HG03175 (cell line): ENCODE measurements at regions not wholly inside any gene's neighbourhood (a gene's known extent, or its start where the extent isn't known, plus 50 kb on each side); places are given as distances from the start of the nearest gene placed in this dataset.
A peak's percentile ranks its signal among the peaks of the same experiment; 100 is the strongest.
"Not testable (repeated sequence)": the region's sequence is repeated elsewhere in the genome, so short reads cannot be mapped to it uniquely, and the experiment has no call there.

Experiments used
- ATAC-seq: cut with Tn5 transposase; IDR thresholded peaks from one replicate; pipeline ENCODE4 v1.9.1; 2021; ENCODE audit warnings: mild to moderate bottlenecking, moderate library complexity; ENCODE audit not compliant: unreplicated experiment

GRCh38 chr2:193222454-193222853 is 1027.7 kb upstream of the TMEFF2 start:
- ATAC-seq = no peak

DNA sequence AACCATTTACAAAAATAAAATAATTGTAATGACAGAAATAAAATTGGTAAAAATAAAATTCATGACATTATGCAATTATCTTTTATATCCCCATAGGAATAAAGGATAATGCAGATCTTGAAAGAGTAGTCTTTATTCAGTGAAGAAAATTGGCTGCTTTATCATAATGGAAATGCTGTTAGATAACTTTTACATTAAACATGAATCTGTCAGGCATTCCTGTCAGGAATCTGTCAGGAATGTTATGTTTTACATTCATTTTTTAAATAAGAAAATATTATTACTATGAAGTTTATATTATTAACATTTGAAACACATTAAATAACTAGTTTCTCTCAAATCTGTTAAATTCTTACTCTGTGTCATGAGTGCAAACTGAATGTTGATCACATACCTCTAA is 1024.7 kb upstream of the TMEFF2 start:
- no peak for ATAC-seq

DNA sequence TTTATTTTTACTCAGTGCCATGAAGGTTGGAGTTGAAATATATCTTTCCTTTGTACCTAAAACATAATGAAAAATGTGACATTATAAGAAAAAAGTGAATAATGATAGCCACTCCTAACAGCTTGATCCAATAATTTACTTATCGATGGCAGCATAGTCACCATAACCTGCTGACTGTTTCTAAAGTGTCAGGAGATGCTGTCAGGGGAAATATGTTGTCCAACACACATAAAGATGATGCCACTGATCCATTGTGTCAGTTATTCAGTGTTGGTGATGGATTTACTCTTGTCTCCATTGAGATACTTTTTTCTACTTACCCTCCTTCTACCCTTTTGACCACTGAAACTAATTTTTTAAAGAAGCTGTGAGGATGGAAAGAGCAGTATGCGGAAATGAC is 1006.9 kb upstream of the TMEFF2 start:
- no peak for ATAC-seq

DNA sequence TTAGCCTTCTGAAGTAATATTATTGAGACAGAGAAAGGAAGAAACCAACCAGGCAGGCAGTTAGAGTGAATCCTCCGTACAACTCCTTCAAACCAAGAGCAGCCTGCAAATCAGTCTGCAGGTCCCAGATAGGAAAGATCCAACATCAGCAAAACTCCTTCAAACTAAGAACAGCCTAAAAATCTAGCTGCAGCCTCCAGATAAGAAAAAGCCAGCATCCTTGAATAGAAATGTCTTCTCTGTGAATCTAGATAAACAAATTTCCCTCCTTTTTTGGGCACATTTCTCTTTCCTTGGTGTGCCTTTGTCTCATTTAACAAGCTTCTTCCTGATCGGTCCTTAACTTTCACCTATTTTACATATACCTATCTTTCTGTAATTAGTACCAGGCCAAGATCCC is 1004.6 kb upstream of the TMEFF2 start:
- ATAC-seq = no peak

DNA sequence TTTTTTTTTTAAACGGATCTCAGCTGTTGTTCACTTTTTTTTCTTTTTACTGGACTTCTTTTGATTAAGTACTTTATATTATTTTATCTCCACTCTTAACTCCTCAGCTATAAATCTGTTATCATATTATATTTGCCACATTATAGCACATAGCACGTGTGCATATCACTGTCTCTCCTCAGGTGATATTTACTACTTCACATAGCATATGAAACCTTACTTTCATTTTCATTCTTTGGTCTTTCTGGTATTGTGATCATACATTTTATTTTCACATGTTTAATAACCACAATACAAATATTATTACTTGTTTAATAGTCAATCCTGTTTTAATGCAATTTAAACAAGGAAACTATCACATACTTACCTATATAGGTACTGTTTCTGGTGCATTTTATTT is 993.1 kb upstream of the TMEFF2 start:
- ATAC-seq = peak; percentile 65

DNA sequence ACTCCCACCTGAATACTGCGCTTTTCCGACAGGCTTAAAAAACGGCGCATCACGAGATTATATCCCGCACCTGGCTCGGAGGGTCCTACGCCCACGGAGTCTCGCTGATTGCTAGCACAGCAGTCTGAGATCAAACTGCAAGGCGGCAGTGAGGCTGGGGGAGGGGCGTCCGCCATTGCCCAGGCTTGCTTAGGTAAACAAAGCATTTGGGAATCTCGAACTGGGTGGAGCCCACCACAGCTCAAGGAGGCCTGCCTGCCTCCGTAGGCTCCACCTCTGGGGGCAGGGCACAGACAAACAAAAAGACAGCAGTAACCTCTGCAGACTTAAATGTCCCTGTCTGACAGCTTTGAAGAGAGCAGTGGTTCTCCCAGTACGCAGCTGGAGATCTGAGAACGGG is 976.2 kb upstream of the TMEFF2 start:
- not testable (repeated sequence) for ATAC-seq

DNA sequence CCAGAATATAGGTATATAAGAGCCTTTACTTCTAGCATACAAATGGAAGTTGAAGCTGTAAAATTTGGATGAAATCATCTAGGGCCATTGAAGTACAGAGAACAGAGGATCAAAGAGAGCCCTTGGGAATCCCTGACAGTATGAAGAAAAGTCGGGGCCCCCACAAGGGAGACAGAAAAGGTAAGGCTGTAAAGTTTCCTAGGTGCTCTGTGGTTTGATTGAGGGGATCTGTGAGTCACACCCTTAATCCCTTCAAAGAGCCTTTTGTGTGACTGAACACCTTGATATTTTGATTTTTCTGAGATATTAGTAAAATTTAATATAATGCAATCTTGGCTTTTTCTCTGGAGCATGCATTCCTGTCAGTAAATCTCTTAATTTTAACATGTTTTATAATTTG is 961.7 kb upstream of the TMEFF2 start:
- ATAC-seq = no peak

- ATAC-seq = no peak
Measured at GRCh38 chr2:193154076-193154475, 959.3 kb upstream of the TMEFF2 start.

DNA sequence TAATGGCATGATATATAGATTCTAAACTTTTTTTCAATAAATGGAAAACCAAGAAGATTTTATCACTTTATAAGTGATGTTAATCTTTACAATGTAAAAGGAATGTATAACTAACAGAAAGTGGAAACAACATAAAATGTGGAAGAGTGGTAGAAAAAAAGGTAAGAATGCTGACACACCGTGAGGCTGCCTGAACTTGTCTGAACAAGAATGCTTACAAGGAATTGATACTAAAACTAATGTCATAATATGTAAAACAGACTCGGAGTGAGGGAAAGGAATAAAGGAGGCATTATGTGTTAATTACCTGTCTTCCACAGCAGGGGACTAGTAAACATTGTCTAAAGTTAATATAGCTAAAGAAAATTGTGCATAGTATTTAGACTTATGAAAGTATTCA is 958.8 kb upstream of the TMEFF2 start:
- ATAC-seq = no peak

- ATAC-seq = not testable (repeated sequence)
Measured at GRCh38 chr2:193142467-193142866, 947.7 kb upstream of the TMEFF2 start.

- ATAC-seq = no peak
Measured at GRCh38 chr2:193141998-193142397, 947.3 kb upstream of the TMEFF2 start.

DNA sequence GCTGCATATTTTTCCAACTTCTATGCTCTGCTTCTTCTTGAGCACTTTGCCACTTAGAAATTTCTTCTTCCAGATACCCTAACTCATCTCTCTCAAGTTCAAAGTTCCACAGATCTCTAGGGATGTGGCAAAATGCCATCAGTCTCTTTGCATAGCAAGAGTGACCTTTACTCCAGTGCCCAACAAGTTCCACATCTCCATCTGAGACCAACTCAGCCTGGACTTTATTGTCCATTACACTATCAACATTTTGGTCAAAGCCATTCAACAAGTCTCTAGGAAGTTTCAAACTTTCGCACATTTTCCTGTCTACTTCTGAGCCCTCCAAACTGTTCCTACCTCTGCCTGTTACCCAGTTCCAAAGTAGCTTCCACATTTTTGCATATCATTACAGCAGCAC is 946.2 kb upstream of the TMEFF2 start:
- not testable (repeated sequence) for ATAC-seq

DNA sequence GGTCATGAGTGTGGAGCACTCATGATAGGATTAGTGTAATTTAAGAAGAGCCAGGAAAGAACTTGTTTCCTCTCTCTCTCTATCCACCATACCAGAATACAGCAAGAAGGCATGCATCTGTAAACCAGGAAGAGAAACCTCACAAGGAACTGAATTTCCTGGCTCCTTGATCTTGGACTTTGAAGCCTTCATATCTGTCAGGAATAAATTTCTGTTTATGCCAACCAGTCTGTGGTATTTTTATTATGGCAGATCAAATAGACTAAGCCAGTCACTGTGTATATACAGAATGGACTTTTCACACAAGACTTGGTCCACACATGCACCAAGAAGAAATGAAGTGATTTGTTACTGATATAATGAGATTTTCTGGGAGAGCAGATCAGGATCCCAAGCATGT is 930.1 kb upstream of the TMEFF2 start:
- ATAC-seq = no peak

DNA sequence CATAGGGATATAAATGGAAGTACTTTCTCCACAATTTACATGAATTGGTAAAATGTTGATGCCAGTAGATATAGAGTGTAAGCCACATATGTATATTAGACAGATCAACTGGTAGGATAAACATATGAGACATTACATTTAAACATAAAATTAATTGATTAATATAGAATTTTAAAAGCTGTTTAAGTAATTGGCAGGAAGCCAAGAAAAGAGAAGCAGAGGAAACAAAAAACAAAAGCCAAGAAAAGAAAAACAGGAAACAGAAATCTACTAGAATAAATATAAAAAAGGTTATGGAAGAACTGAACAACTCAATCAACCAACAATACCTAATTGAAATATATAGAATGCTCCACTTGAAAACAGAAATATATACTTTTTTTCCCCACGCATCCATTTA is 920.1 kb upstream of the TMEFF2 start:
- ATAC-seq = no peak

- no peak for ATAC-seq
Measured at GRCh38 chr2:193112986-193113385, 918.3 kb upstream of the TMEFF2 start.

DNA sequence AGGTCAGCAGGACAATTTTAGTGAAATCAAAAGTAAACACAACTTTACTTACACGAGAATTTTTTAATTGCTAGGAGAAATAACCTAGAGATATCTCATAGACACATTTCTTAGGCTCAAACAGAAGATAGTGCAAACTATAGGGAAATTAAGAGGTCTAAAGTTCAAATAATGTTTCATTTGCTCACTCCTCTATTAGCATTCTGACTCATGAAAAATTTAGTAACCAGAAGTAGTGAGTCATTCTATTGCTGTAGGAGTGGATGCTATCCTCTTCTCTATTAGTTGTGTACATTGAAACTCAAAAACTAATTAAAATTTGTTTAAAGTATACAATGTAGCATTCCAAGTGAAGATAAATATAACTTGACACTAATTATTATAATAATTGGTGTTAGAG is 908.3 kb upstream of the TMEFF2 start:
- ATAC-seq = no peak

- no peak for ATAC-seq
Measured at GRCh38 chr2:193101591-193101990, 906.9 kb upstream of the TMEFF2 start.

GRCh38 chr2:193088026-193088425 is 893.3 kb upstream of the TMEFF2 start:
- ATAC-seq = no peak

- ATAC-seq = no peak
Measured at GRCh38 chr2:193076995-193077394, 882.3 kb upstream of the TMEFF2 start.

DNA sequence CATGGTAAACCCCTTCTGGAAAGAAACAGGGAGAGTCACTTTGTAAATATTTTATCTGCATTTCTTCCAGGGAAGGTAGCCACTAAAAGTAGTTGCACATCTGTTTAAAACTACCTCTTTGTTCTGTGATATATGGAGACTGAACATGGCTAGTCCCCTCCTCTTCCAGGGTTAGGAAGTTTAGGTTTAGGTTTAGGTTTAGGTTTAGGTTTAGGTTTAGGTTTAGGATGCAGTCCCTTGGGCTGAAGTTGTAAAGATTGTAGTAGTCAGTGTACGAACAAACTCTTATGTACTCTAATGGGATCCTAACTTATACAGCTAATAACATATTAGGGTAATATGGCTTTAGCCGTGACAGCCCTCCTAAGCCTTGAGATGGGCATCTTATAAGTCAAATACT is 880.2 kb upstream of the TMEFF2 start:
- ATAC-seq = no peak

DNA sequence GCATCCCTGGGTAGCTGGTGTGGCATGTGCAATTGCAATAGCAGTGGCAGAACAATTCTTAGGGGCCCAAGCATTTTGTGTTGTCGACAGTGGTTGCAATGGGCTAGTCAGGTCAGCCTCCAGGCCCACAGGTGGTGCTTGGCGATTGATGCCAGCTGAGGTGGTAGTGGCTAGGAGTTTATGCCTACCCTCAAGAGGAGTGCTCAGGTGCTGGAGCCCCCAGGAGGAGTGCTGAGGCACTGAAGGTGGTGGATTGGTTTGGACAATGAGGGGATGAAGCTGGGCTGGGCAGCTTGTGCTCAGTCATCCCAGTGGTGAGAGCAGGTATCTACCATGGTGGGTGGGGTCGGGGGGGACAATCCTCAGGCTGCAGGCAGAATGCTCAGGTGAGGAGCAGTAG is 877.9 kb upstream of the TMEFF2 start:
- ATAC-seq = no peak

DNA sequence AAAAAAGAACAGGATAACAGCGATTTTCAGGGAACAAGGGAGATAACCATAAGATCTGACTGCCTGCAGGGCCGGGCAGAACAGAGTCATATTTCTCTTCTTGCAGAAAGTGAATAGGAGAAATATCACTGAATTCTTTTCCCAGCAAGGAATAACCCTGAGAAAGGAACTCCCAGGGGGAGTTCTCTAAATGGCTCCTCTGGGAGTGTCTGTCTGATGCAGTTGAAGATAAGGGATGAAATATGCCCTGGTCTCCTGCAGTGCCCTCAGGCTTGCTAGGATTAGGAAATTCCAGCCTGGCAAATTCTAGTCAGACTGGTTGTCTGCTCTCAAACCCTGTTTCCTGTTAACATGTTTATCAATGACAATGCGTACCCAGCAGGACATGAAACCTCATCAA is 830.8 kb upstream of the TMEFF2 start:
- ATAC-seq = not testable (repeated sequence)

DNA sequence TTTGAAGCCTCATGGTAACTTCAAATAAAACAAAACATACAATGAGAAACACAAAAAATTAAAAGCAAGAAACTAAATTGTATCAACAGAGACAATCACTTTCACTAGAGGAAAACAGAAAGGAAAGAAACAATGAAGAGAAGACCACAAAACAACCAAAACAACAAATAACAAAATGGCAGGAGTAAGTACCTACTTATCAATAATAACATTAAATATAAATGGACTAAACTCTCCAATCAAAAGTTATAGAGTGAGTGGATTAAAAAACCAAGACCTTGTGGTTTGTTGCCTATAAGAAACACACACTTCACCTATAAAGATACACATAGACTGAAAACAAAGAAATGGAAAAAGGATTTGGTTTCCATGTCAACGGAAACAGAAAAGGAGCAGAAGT is 830.1 kb upstream of the TMEFF2 start:
- ATAC-seq = no peak

DNA sequence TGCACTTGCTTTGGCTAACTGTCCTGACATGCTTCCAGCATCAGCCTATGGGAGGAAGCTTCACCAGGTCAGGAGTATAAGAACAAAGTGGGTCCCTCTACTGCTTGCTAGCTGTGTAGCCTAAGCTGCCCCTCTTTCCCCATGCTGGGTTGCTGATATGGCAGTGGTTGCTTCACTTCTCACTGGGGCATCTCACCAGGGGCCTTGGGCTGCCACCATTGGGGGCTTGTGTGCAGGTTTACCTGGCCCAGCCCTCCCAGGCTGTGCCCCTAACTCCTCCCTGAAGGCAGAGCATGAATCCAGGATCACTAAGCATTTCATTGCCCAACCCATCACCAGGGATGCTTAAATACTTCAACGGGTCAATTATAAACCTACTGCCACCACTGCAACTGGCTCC is 817.1 kb upstream of the TMEFF2 start:
- no peak for ATAC-seq
